Heart right ventricle (tissue), 16 donors: ENCODE measurements at regions not wholly inside any gene's neighbourhood (a gene's known extent, or its start where the extent isn't known, plus 50 kb on each side); places are given as distances from the start of the nearest gene placed in this dataset.
"Not testable (repeated sequence)": the region's sequence is repeated elsewhere in the genome, so short reads cannot be mapped to it uniquely, and the experiment has no call there.

Experiments
- ATAC-seq, 8 donors: fragments of 200-7000 bp; cut with Tn5 transposase; one replicate each; pipeline ENCODE4 v1.9.1; 2020; ENCODE audit warnings: mild to moderate bottlenecking in 8 of 8, moderate library complexity in 8 of 8, moderate number of reproducible peaks in 1 of 8
- DNase-seq, 2 donors: peaks; one replicate each; pipeline ENCODE4 v3.0.0-alpha.2; 2020
- H3K27ac ChIP-seq, 10 donors: fragments of 200-600 bp; sonication (generic) in 2 of 10; one replicate each; pipeline versions ENCODE4 v1.5.0 to v1.8.0; 2020 to 2022; ENCODE audit warnings: mild to moderate bottlenecking in 3 of 10
- H3K27me3 ChIP-seq, 7 donors: fragments of 200-600 bp; one replicate each; pipeline ENCODE4 v1.8.0; 2021 to 2022; ENCODE audit warnings: mild to moderate bottlenecking in 2 of 7
- H3K36me3 ChIP-seq, 9 donors: fragments of 200-600 bp; sonication (generic) in 1 of 9; one replicate each; pipeline versions ENCODE4 v1.5.0 to v1.8.0; 2020 to 2022; ENCODE audit warnings: mild to moderate bottlenecking in 2 of 9
- H3K4me1 ChIP-seq, 9 donors: fragments of 200-600 bp; sonication (generic) in 1 of 9; one replicate each; pipeline versions ENCODE4 v1.5.0 to v1.8.0; 2020 to 2022; ENCODE audit warnings: mild to moderate bottlenecking in 4 of 9
- H3K4me3 ChIP-seq, 10 donors: fragments of 200-600 bp; sonication (generic) in 2 of 10; one replicate each; pipeline versions ENCODE4 v1.5.0 to v1.8.0; 2020 to 2022; ENCODE audit warnings: mild to moderate bottlenecking in 7 of 10, moderate library complexity in 2 of 10
- H3K9me3 ChIP-seq, 11 donors: fragments of 200-600 bp in 10 of 11; sonication (generic) in 2 of 11; one replicate each; pipeline versions ENCODE4 v1.5.0 to v1.8.0; 2013 to 2022; ENCODE audit warnings: mild to moderate bottlenecking in 2 of 11, control low read depth in 1 of 11, moderate library complexity in 1 of 11
- WGBS, 2 donors: extraction: QIAGEN DNeasy Blood & Tissue Kit; methylation state at CpG; one replicate each; pipeline ENCODE4 v1.1.7; 2013; ENCODE audit warnings: inconsistent platforms in 1 of 2; 5-methylcytosine and 5-hydroxymethylcytosine counted together
- intact Hi-C, 10 donors: fragments of 100-400 bp; cut with DNase I; formaldehyde crosslinking; loops; one replicate each; pipeline versions ENCODE4 v1.11.1 to v1.14.2; 2022
- TF ChIP-seq, protein P1 (sequence below), 9 donors: fragments of 200-600 bp; sonication (generic) in 2 of 9; IDR thresholded peaks; one replicate each; pipeline versions ENCODE4 v1.5.0 to v1.8.0; 2021 to 2022; ENCODE audit warnings: antibody characterized with exemption in 9 of 9, mild to moderate bottlenecking in 5 of 9, moderate library complexity in 1 of 9
- donor health status: Arrhythmogenic right ventricular cardiomyopathy.
- donor health status: ischemic (EF 13 %, LVEDD 7.1; RV severe dilation, severe dysfunction).
- donor health status: healthy with polysubstance abuse.
- donor health status: DM: no; HTN: yes; CAD: no.
- donor health status: DM: no; HTN: no; CAD: no.
- donor health status: ischemic (EF 25% LVEDD 6.9; RV normal size, moderate dysfunction).
- donor health status: ischemic (EF 25% LVEDD 5.7; RV mildly dilated, moderate dysfunction).
- donor health status: healthy.
- donor health status: DM: yes; HTN: yes; CAD: no.
- donor health status: Ischemic cardiomyopathy.
- donor health status: ischemic (EF 35%, LVEDD 5.7; RV mildly dilated, moderate dysfunction).
- donor health status: nonischemic (EF 11% LVEDD 7.7; RV severe dilation, severe dysfunction).
- donor health status: DM: yes; HTN: yes; CAD: no.
- donor health status: PGD.
- donor health status: ischemic (EF 29% LVEDD 5.4; RV normal size, mild dysfunction).
- donor health status: nonischemic (EF 23%, LVEDD 6.1; RV moderate dilation, normal function).

DNA sequence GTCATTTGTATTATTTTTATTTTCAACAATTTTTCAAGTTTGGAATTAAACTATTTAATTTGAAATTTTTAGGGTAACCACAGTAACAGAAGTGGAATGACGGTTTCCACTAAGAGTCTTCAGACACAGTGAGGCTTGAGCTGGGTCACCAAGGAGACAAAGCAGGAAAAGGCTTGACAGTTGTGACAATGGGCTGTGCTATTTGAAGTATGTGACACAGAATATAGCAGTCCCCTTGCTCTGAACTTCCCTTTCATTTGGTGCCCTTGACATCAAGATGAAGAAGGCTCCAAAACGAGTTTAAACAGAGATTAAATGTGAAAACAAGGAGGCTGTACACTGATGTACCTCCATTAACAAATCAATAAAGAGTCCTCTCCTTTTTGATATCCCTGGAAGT, 265.4 kb upstream of the DLGAP1 start:
- WGBS, 2 donors: 18 to 24% methylated on average over 2 of the region's 2 CpGs
- Histone ChIP-seq H3K27ac (no peak overlapping the region), H3K27me3 (no peaks in the 10 kb centered on the region), H3K9me3 (peaks cover 0 to 2% (median 0%) of the 10 kb centered on the region in 11 donors), H3K36me3 (no peaks in the 10 kb centered on the region), H3K4me3 (no peak overlapping the region), H3K4me1 (no peaks in the 10 kb centered on the region)
- DNase-seq: no peak
- TF ChIP-seq, protein P1, sequence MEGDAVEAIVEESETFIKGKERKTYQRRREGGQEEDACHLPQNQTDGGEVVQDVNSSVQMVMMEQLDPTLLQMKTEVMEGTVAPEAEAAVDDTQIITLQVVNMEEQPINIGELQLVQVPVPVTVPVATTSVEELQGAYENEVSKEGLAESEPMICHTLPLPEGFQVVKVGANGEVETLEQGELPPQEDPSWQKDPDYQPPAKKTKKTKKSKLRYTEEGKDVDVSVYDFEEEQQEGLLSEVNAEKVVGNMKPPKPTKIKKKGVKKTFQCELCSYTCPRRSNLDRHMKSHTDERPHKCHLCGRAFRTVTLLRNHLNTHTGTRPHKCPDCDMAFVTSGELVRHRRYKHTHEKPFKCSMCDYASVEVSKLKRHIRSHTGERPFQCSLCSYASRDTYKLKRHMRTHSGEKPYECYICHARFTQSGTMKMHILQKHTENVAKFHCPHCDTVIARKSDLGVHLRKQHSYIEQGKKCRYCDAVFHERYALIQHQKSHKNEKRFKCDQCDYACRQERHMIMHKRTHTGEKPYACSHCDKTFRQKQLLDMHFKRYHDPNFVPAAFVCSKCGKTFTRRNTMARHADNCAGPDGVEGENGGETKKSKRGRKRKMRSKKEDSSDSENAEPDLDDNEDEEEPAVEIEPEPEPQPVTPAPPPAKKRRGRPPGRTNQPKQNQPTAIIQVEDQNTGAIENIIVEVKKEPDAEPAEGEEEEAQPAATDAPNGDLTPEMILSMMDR (IDR thresholded peaks at IDR 0.05): no peak
- ATAC-seq: no peak
- intact Hi-C loops: no loop called here

DNA sequence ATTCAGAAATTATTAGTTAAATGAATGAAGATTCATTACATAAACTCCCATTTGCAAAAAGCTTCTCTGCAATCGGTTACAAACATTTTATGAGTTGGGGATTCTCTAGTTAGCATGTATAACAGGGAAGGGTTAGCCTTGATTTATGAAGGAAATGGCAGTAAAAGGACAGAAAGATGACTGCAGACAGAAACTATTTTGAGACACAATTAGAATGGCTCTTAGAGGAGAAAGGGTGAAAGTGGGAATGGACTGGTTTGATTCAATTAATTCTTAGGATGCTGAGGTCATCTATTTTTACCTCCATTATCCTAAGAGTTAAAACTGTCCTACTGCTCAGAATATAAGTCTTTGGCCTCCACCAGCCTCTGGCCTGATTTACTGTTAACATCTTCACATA, 250.8 kb upstream of the DLGAP1 start:
- Histone ChIP-seq H3K27me3 (no peaks in the 10 kb centered on the region), H3K36me3 (no peaks in the 10 kb centered on the region), H3K27ac (no peak overlapping the region), H3K4me1 (no peaks in the 10 kb centered on the region), H3K4me3 (no peak overlapping the region), H3K9me3 (peaks cover 0 to under 1% (median 0%) of the 10 kb centered on the region in 11 donors)
- ATAC-seq (no peak), DNase-seq (no peak)
- intact Hi-C loops: no loop called here
- WGBS, 2 donors: 64 to 76% methylated on average over 1 of the region's 1 CpG
- TF ChIP-seq, protein P1 (IDR thresholded peaks at IDR 0.05): no peak

DNA sequence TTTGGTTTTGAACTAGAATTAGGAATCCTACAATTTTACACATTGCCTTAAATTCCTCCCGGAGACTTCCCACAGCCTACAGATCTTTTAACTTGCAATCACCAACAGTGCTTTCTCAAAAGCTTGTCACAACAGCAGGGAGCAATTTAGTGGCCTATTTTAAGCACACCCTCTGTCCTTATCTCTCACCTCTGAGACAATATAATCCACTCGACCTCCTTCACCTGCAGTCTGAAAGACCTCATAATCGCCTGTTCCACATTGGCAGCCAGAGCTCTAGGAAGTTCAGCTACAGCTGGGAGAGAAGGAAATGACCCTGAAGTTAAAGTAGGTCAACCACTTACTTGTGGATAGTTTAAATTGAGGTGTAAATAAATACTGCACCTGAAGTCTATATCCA, 249.7 kb upstream of the DLGAP1 start:
- Histone ChIP-seq H3K4me1 (no peaks in the 10 kb centered on the region), H3K27ac (no peak overlapping the region), H3K9me3 (peaks cover 0 to 6% (median 0%) of the 10 kb centered on the region in 11 donors), H3K36me3 (no peaks in the 10 kb centered on the region), H3K27me3 (no peaks in the 10 kb centered on the region), H3K4me3 (no peak overlapping the region)
- TF ChIP-seq, protein P1 (IDR thresholded peaks at IDR 0.05): no peak
- DNase-seq: no peak
- intact Hi-C loops: no loop called here
- no peak for ATAC-seq
- WGBS, 2 donors: 16 to 23% methylated on average over 3 of the region's 3 CpGs

DNA sequence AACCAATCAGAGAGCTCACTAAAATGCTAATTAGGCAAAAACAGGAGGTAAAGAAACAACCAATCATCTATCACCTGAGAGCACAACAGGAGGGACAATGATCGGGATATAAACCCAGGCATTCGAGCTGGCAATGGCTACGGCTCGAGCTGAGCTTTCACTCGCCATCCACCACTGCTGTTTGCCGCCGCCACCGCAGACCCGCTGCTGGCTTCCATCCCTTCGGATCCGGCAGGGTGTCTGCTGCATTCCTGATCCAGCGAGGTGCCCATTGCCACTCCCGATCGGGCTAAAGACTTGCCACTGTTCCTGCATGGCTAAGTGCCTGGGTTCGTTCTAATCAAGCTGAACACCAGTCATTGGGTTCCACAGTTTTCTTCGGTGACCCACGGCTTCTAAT, 236.7 kb upstream of the DLGAP1 start:
- ATAC-seq (no peak), DNase-seq (no peak)
- H3K4me3 ChIP-seq: no peak overlapping the region
- peaks cover 0 to 52% (median 0%) of the 10 kb centered on the region in 11 donors for H3K9me3 ChIP-seq
- TF ChIP-seq, protein P1 (IDR thresholded peaks at IDR 0.05): no peak
- no peak overlapping the region for H3K27ac ChIP-seq
- H3K4me1 ChIP-seq: no peaks in the 10 kb centered on the region
- WGBS, 2 donors: 88 to 90% methylated on average over 17 of the region's 17 CpGs
- H3K36me3 ChIP-seq: no peaks in the 10 kb centered on the region
- intact Hi-C loops: no loop called here
- no peaks in the 10 kb centered on the region for H3K27me3 ChIP-seq

DNA sequence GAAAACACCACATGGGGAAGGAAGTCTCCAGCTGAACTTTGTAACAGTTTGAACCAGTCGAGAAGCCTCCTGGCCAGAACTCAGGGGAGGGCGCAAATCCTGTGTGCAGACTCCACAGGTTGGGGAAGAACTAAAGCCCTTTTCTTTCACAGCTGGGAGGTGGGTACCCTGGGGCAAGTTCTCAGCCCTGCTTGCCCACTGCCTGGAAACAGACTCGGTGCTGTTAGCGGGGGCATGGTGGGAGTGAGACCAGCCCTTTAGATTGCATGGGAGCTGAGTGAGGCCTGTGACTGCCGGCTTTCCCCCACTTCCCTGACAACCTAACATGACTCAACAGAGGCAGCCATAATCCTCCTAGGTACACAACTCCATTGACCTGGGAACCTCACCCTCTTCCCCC, 223.6 kb upstream of the DLGAP1 start:
- H3K9me3 ChIP-seq: peaks cover 0 to 34% (median 0%) of the 10 kb centered on the region in 11 donors
- intact Hi-C loops, ATAC-seq, H3K27me3 ChIP-seq, H3K36me3 ChIP-seq, H3K4me1 ChIP-seq, H3K4me3 ChIP-seq, DNase-seq, H3K27ac ChIP-seq: not testable (repeated sequence)
- WGBS, 2 donors: 82% methylated on average over 5 of the region's 5 CpGs
